H1 (cell line): ENCODE measurements at regions not wholly inside any gene's neighbourhood (a gene's known extent, or its start where the extent isn't known, plus 50 kb on each side); places are given as distances from the start of the nearest gene placed in this dataset.

Experiments used
- CREB1 ChIP-seq: IDR thresholded peaks from 2 replicates; pipeline ENCODE4 v1.6.1; 2012; ENCODE audit warnings: inconsistent platforms
- CTCF ChIP-seq, 3 experiments: IDR thresholded peaks; 1 replicate in 2 of 3; 2 replicates in 1 of 3; pipeline versions ENCODE4 v1.5.1 to v1.6.1; 2011; ENCODE audit warnings: low read length in 3 of 3, mild to moderate bottlenecking in 3 of 3, inconsistent platforms in 2 of 3, low read depth in 1 of 3, moderate library complexity in 1 of 3; ENCODE audit not compliant: insufficient read depth in 1 of 3; ENCODE audit errors: control extremely low read depth in 1 of 3

GRCh38 chr7:106480616-106481031 is 180.3 kb downstream of the CCDC71L start:
- TF ChIP-seq CREB1 (no peak), CTCF (IDR thresholded peaks at IDR 0.05; ENCODE audit: control extremely low read depth in 1 of 3, insufficient read depth in 1 of 3, low read depth in 1 of 3, low read length in 3 of 3) (no peak)
